NCI-H748 treated with DMSO at 0.1 percent for 48 hours (cell line): ENCODE measurements at regions not wholly inside any gene's neighbourhood (a gene's known extent, or its start where the extent isn't known, plus 50 kb on each side); places are given as distances from the start of the nearest gene placed in this dataset.

Experiments used
- DNase-seq: peaks from one replicate; lab custom pipeline; 2025; lab: John Stamatoyannopoulos, UW

DNA sequence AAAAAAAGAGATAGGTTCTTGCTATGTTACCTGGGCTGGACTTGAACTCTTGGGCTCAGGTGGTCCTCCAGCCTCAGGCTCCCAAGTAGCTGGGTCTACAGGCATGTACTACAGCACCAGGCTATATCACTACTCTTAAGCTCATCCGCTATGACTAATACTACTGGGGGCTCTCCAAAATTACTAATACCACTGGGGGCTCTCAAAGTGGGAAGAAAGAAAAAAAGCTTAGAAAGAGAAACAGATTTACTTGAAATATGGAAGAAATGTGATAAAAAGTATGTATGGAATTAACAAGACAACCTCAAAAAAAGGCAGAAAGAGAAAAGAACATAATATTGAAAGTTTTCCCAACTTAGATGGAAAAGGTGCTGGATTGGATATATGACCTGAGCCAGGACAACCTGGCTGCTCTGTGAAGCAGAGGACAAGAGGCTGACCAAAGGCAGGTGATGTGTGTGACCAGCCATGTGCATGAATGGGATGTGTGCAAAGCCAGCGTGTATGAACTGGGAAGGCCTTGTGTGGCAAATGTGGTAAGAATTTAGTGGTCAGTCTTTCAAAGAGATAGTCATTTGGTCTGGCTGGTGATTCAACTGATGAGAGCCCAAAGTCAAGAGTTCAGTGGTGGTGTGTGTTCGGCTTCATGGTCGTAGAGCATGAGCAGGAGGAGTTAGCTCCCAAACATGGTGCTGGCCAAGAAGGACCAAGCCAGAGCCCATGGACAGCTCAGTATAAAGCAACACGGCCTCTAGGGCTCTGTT lies 232.4 kb upstream of the KLF14 start:
- DNase-seq = no peak

DNA sequence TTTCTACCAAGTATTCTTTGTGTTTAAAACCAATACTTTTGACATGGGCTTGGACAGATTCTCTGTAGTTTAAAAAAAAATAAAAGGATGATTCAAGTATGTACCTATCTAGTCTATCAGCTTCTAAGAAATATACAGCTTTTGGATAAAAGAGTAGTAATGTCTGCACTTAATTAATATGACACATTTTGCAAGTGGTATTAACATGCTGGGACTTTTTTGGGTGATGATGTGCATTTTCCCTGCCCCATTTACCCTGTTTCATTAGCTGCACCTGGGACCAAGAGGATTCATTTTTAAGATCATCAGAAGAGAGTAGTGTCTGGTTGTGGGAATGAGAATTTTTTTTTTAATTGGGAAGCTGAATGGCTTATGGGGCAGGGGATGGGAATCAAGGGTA lies 236.2 kb upstream of the KLF14 start:
- DNase-seq = no peak

GRCh38 chr7:130970696-130971095 lies 236.7 kb upstream of the KLF14 start:
- DNase-seq = no peak

DNA sequence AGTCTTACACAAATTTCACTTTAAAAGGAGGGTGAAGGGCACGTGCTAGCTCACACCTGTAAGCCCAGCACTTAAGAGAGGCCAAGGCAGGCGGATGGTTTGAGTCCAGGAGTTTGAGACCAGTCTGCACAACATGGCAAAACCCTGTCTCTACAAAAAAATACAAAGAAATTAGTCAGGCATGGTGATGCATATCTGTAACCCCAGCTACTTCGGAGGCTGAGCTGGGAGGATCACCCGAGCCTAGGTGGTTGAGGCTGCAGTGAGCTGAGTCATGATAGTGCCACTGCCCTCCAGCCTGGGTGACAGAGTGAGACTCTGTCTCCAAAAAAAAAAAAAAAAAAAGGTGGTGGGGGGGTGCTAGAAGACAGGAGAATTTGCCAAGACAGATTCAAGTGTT lies 237.3 kb upstream of the KLF14 start:
- DNase-seq = no peak

DNA sequence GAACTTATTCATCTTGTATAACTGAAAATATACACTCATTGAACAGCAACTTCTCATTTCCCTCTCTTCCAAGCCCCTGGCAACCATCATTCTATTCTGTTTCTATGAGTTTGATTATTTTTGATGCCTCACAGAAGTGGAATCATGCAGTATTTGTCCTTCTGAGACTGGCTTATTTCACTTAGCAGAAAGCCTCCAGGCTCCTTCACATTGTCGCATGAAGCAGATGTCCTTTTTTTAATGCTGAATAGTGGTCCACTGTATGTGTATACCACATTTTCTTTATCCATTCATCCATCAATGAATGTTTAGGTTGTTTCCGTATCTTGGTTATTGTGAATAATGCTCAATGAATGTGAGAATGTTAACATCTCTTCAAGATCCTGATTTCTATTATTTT lies 238.2 kb upstream of the KLF14 start:
- DNase-seq = no peak

- DNase-seq = no peak
Observed at GRCh38 chr7:130973637-130974036, 239.6 kb upstream of the KLF14 start.

DNA sequence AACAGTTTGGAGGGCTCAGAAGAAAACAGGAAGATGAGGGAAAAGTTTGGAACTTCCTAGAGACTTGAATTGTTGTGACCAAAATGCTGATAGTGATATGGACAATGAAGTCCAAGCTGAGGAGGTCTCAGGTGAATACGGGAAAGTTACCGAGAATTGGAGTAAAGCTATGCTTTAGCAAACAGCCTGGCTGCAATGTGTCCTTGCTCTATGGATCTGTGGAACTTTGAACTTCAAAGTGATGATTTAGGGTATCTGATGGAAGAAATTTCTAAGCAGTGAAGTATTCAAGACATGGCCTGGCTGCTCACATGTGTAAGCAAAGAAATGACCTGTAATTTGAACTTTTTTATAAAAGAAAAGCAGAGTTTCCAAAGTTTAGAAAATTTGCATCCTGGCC lies 240.2 kb upstream of the KLF14 start:
- DNase-seq = no peak

DNA sequence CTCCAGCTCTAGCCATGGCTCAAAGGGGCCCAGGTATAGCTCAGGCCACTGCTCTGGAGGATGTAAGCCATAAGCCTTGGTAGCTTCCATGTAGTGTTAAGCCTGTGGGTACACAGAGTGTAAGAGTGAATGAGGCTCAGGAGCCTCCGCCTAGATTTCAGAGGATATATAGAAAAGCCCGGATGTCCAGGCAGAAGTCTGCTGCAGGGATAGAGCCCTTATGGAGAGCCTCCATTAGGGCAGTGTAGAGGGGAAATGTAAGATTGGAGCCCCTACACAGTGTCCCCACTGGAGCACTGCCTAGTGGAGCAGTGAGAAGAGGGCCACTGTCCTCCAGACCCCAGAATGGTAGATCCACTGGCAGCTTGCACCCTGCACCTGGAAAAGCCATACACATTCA lies 240.8 kb upstream of the KLF14 start:
- DNase-seq = no peak

GRCh38 chr7:130975731-130976130 lies 241.7 kb upstream of the KLF14 start:
- no peak for DNase-seq

GRCh38 chr7:130982160-130982638 lies 248.2 kb upstream of the KLF14 start:
- peak; percentile 53 for DNase-seq

DNA sequence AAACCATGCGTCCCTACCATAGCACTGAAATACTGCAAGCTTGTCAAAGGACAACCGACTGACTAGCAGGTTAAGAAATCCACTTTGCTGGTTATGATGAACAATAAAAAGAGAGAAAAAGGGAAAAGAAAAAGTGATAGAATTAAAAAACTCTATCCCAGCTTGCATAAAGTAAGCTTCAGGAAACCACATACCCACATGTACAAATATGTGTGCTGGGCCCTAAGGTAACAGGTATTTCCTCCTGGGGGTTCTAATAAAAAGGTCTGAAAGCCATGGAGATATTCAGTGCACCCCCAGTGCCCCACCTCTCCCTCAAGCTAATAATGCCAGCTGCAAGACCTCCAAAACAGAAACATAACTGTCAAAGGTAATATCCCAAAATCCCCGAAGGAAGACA lies 248.6 kb upstream of the KLF14 start:
- DNase-seq = no peak

GRCh38 chr7:130985361-130985760 lies 251.4 kb upstream of the KLF14 start:
- DNase-seq = no peak

- no peak for DNase-seq
Observed at GRCh38 chr7:130986261-130986690, 252.3 kb upstream of the KLF14 start.

GRCh38 chr7:130987092-130987491 lies 253.1 kb upstream of the KLF14 start:
- no peak for DNase-seq

- DNase-seq = no peak
Observed at GRCh38 chr7:130988443-130988842, 254.4 kb upstream of the KLF14 start.

DNA sequence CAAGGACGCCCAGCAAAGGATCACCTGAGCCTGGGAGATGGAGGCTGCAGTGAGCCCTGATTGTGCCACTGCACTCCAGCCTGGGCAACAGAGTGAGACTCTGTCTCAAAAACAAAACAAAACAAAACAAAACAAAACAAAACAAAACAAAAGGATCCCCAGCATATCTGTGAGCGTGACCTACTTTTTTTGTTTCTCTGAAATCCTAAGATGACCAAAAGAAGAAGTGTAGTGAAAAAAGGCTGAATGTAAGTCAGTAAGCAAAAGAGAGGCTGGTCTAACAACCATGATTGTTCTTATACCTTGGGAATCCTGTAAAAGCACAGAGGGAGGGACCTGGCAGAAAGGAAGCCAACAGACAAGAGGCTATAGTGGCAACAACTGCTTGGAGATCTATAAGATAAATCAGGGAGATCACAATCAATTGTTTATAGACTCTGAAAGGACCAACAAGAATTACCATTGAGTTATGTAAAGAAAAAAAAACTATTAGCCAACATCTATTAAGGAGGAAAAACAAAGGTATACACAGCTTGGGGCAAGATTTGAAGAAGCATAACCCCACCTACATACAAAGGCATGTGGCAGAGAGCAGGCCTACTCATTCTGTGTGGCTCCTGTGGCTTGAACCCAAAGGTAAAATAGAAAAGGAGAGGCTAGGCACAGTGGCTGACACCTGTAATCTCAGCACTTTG lies 255.2 kb upstream of the KLF14 start:
- DNase-seq = no peak

- no peak for DNase-seq
Observed at GRCh38 chr7:130990178-130990832, 256.3 kb upstream of the KLF14 start.

DNA sequence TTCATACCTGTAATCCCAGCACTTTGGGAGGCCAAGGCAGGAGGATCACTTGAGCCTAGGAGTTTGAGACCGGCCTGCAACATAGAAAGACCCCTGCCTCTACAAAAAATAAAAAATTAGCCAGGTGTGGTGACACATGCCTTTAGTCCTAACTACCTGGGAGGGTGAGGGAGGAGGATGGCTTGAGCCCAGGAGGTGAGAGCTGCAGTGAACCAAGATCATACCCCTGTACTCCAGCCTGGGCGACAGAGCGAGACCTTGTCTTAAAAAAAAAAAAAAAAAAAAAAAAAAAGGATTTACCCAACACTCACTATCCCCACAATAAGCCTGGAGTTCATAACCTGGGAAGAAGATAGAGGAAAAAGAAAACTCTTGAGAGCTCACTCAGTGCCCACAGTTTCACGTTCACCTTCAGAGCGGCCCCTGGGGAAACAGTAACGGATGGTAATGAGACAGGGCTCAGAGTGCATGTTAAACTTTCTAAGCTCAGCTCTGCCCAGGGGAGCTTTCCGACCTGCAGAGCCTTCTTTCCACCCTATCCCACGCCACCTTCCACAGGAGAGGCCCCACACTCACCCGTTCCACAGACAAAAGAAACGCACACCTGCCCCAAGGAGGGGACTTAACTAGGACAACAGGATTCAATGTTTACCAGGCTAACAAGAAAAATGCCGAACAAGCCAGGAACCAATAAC lies 259.8 kb upstream of the KLF14 start:
- DNase-seq = no peak

DNA sequence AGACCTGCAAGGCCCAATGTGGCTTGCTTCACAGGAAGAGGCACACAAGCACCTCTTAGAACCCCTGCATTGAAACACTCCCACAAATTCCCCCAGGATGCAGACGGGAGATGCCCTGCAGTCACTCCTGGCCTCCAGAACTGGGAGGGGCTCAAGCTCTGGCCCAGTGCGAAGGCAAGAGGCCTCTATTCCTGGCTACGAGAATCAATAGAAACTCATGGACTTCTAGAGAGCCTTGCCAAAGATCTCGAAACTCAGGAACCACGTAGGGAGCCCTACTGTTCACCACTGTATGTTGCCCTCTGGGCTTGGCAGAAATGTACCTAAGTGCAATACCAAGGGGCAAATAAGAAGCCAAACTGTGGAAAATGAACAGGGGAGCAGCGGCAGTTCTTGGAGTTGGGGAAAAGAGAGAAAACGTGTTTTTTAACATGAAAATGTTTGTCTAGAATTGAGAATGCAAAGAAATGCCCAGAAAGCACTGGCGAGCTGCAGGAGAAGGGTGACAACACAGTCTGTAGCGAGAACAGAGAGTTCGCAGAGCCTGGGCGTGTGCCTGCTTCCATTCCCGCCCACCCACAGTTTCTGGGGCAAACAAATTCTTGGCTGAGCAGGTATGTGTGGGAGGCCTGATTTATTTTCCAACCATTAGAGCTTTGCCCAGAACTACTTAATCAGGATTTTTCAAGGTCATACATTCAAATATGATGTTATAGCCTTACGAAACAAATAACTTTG lies 260.5 kb upstream of the KLF14 start:
- no peak for DNase-seq

DNA sequence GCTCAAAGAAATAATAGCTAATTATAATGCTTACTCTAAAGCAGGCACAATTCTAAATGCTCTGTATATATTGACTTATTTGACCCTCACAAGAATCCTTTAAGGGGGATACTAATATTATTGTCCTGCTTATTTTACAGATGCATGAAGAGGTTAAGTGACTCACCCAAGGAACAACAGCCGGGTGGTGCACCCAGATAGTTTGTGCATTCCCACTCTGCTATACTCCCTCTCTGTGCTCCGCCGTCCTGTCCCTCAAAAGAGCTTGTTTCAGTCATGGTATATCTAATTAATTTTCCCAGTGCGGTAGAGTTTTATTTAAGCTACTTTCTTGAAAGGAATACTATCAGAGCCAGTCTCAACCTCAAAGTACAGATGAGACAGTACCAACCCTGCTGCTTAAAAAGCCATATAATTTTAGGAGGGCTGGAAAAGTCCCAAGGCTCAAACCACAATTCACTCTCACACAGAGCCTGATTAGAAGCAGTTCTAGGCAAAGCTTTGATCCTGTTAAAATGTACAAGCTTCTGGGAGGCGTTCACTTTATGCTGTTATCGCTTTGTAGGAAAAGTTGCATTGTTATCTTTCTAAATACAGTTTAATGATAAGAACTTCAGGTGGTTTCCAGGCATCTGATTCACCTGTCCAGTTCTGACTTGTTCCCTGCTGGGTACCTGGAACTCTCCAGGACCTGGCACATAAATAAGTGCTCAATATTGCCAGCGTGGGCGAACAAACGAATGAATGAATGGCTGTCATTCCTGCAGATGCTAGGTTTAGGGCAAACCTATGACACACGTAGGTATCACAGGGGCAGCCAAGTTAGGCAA lies 261.5 kb upstream of the KLF14 start:
- DNase-seq = no peak
